ENCODE measurements at regions not wholly inside any gene's neighbourhood (a gene's known extent, or its start where the extent isn't known, plus 50 kb on each side); places are given as distances from the start of the nearest gene placed in this dataset.
A peak's percentile ranks its signal among the peaks of the same experiment; 100 is the strongest.

DNA sequence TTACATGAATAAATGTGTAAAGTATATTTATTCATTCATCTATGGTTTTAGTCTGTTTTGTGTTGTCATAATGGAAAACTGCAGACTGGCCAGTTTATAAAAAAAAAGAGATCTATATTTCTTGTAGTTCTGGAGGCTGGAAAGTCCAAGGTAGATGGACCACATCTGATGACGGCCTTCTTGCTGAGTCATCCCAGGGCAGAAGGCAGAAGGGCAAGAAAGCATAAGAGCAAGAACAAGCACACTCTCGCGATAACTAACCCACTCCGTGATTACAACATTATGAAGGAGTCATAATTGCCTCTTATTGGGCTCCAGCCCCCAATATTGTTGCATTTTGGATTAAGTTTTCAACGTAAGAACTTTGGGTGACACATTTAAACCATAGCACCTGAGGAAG, 180.4 kb upstream of the DAB2 start:
- ATAC-seq = no peak
- DNase-seq (ENCODE audit: low spot score) = no peak
- intact Hi-C loops (cut with DNase I) = no loop called here

- no peak for DNase-seq (ENCODE audit: low spot score)
- intact Hi-C loops (cut with DNase I) = no loop called here
- ATAC-seq = peak; percentile 51
These were observed 179.7 kb upstream of the DAB2 start for GRCh38 chr5:39604491-39604890.

GRCh38 chr5:39599721-39600431, 175.1 kb upstream of the DAB2 start:
- intact Hi-C loops (cut with DNase I) = loop anchor here (5.0 kb wide), 1 partner anchor 1087 kb away; no protein-coding TSS in a partner anchor
- DNase-seq (ENCODE audit: low spot score) (no peak), ATAC-seq (peak; percentile 30)

DNA sequence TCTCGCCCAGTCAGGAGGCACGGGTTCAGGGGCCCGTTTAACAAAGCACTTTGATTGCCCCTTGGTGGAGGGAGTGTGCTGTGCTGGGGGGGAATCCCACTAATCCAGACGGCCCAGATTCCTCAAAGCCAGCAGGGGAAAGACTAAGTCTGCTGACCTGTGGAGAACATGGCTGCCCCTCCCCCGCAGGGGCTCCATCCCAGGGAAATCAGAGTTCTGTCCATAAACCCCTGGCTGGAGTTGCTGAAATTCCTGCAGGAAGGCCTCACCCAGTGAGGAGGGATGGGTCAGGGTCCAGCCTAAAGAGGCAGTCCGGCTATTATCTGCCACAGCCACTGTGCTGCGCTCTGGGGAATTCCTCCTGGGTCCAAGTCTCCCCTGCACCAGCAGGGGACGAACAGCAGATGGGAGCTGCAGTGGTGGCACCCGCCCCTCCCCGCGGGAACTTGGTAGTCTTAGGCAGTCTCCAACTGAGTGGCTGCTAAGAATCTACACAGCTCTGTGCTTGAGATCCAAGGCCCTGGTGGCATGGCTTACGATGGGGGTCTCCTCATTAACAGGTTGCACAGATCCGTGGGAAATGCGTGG, 174.0 kb upstream of the DAB2 start:
- intact Hi-C loops (cut with DNase I) = loop anchor here (5.0 kb wide), 1 partner anchor 1089 kb away; no protein-coding TSS in a partner anchor
- peak; percentile 15 for ATAC-seq
- DNase-seq (ENCODE audit: low spot score) = no peak

DNA sequence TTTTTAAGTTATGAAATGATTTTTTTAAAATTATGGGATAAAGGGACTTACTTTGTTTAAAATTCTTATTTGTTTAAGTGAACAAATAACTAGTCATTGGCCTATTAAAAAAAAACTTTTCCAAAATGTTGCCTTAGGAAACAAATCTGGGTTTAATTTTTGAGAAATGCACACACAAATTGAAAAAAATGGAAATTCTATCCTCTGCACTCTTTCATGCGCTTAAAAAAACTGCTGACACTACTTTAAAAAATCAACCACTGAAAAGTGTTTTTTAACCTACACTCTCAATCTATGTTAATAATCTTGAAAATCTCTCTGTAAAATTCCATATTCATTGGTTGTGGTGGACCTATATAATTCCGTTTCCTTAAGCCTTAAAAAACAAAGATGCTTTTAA, 163.4 kb upstream of the DAB2 start:
- intact Hi-C loops (cut with DNase I) = no loop called here

DNA sequence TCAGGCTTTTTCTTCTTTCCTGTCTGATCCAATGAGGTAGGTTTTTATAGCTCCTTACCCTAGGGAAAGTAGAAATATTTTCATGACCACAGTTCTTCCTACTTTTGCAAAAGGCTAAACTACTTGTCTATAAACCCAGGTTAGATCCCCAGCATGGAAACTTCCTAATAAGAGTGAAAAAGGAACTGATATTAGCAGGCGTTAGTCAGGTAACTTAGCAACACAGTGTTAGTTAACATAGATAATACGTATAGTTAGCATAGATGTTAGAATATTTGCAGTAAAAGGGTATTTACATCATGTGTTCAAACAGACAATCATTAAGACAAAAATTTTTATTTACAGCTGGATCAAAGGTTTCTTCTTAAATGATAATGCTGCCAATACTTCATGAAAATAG, 162.9 kb upstream of the DAB2 start:
- DNase-seq (ENCODE audit: low spot score) (no peak), ATAC-seq (no peak)
- intact Hi-C loops (cut with DNase I) = no loop called here

More for the DNA sequence above, 163.4 kb upstream of the DAB2 start:
- no peak for ATAC-seq
- DNase-seq (ENCODE audit: low spot score) = no peak

- ATAC-seq = no peak
- no peak for DNase-seq (ENCODE audit: low spot score)
- intact Hi-C loops (cut with DNase I) = no loop called here
These were observed 161.4 kb upstream of the DAB2 start for GRCh38 chr5:39586185-39586584.

DNA sequence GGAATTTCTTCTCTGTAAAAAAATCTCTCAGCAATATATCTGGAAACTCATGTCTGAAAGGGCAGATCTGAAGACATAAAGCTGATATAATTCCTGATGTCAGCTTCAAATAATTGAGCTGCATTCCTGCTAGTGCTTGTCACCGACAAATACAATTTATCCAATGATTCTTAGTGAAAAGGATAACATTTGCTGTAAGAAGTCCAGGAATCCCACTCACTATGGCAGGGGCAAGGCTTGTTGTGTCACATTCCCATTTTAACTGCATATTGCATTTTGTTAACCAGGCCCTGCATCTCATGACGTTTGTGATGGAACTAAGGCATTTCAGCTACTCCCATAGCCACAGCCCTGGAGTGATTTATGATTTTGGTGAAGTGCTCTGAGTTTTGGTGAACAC, 160.1 kb upstream of the DAB2 start:
- ATAC-seq (no peak), DNase-seq (ENCODE audit: low spot score) (no peak)
- intact Hi-C loops (cut with DNase I) = no loop called here

DNA sequence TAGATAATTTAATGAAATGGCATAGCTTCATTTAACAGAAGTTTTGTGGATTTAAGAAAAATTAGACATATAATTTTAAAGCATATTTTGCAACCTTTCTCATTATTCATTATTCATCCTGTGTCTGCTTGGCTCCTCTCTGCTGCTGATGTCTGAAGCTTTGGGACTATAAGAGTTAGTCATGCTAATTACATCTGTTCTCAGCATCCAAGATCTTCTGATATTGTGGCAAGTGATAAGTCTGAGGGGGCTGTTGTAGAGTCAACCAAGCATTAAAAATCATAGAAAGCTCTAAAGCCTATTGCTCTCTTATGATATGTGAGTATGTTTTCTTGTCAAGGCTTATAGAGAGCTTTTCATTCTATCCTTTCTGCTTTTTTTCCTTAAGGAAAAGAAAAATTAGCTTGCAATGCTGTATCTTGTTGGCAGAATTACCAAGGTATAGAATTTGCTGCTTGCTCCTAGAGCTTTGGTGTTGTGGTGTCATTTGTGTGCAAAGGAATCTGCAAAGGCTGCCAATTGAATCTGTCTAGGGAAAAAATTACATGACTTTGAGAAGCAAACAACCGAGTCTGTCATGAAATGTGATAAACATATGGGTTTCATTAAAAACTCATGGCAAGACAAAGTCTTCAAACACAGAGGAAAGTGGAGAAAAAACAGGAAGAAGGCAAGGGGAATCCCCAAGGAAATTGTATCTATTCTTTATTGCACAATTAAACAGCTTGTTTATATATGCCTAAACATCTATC, 156.1 kb upstream of the DAB2 start:
- no peak for DNase-seq (ENCODE audit: low spot score)
- intact Hi-C loops (cut with DNase I) = no loop called here
- ATAC-seq = peak; percentile 86

DNA sequence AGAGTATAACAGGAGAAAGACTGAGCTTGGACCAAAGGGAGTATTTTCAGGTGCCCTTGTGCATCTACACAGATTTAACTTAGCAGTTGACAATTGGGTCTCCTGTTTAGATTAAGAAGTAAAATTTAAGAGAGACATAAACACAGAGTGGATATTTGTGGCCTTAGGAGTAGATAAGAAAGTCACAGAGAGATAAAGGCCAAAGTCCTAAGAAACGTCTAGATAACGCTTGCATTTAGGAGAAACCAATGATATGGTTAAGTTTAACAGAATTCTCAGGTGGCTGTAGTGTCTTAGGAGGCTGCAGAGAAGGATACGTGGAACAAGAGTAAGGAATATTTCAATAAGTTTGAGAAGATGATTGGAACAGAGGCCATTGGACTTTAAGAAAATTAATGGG, 155.0 kb upstream of the DAB2 start:
- DNase-seq (ENCODE audit: low spot score) = no peak
- ATAC-seq = no peak
- intact Hi-C loops (cut with DNase I) = no loop called here

DNA sequence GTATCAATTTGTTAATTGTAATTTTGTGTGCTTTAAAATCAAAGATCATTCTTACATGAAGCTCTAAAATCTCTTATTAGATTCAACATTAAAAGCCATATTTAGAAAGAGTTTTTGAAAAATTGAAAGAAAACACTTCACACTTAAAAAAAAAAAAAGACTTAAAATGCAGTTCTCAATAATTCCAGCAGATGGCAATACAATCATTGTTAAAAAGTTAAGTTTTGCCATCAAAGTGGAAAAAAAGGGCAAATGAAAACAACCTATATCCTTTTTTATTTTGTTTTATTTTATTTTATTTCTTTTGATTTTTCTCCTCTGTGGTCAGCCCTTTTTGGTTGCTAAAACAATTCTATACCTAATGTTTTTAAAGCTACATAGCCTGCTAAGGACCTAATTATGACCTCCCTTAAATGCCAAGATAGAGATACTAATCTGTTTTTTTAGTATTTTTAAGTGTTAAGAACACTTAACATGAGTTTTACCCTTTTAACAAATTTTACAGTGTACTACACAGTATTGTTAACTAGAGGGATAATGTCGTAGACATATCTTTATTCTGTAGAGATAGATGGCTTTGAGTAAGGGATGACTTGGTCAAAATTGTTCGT, 154.2 kb upstream of the DAB2 start:
- intact Hi-C loops (cut with DNase I) = no loop called here
- ATAC-seq (no peak), DNase-seq (ENCODE audit: low spot score) (no peak)

- ATAC-seq = no peak
- no peak for DNase-seq (ENCODE audit: low spot score)
- intact Hi-C loops (cut with DNase I) = no loop called here
These were observed 152.7 kb upstream of the DAB2 start for GRCh38 chr5:39577529-39577928.

DNA sequence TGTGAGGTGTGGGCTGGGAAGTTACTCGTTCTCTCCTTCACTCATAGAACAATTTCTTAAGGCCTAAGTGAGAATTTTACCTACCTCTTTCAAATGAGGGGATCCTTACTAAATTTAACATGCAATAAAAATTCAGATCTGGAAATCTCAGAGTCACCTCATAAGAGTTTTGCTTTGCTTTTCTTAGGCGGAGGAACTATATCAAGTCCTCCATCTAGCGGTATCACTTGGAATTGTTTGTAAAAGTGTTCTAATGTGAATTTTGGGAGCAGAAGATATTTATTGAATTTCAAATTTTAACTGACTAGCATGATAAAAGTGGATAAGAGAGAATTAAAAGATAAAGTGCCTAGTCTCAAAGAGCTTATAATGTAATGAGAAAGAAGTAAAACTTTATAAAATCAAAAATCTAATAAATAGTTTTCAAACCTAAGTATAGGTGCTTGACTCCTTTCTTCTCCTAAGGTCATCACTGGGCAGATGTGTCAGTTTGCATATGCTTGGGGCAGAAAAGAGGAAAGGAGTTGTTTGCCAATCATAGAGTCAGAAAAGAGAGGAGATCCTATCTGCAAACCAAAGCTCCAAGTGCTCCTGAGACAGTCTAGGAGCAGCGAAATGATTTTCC, 145.7 kb upstream of the DAB2 start:
- ATAC-seq (no peak), DNase-seq (ENCODE audit: low spot score) (no peak)
- intact Hi-C loops (cut with DNase I) = no loop called here

GRCh38 chr5:39569857-39570256, 145.1 kb upstream of the DAB2 start:
- intact Hi-C loops (cut with DNase I) = no loop called here
- ATAC-seq (no peak), DNase-seq (ENCODE audit: low spot score) (no peak)

GRCh38 chr5:39566891-39567290, 142.1 kb upstream of the DAB2 start:
- intact Hi-C loops (cut with DNase I) = no loop called here
- ATAC-seq (no peak), DNase-seq (ENCODE audit: low spot score) (no peak)

DNA sequence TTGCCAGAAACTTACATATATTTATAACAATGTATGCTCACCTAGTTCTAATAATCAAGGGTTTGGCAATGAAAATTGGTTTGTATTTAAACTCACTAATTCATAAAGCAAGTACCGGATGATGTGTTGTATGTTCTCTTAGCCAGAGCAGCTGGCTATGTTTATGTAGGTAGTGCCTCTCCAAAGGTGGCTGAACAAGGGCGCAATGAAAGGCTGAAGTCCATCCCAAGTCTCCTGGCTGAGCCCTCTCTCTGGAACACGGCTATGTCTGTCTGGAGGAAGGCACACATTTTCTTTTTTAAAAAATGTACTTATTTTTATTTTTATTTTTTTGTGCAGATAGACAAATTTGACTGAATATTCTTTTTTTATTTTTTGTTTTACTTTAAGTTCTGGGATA, 141.2 kb upstream of the DAB2 start:
- intact Hi-C loops (cut with DNase I) = no loop called here
- no peak for DNase-seq (ENCODE audit: low spot score)

DNA sequence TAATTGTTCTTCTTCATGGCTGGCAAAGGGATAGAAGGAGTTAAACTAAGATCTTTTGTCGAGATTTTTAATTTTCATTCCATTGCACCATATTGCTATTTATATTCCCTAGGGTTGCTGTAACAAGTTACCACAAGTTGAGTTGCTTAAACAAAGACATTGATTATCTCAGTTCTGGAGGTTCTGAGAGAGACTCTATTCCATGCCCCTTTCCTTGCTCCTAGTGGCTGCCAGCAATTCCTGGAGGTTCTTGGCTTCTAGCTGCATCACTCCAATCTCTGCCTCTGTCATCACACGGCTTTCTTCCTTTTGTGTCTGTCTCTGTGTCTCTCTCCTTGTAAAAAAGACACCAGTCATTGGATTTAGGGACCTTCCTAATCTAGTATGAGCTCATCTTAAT, 136.6 kb upstream of the DAB2 start:
- no peak for ATAC-seq
- intact Hi-C loops (cut with DNase I) = no loop called here
- DNase-seq (ENCODE audit: low spot score) = no peak

More for the DNA sequence above, 141.2 kb upstream of the DAB2 start:
- no peak for ATAC-seq

DNA sequence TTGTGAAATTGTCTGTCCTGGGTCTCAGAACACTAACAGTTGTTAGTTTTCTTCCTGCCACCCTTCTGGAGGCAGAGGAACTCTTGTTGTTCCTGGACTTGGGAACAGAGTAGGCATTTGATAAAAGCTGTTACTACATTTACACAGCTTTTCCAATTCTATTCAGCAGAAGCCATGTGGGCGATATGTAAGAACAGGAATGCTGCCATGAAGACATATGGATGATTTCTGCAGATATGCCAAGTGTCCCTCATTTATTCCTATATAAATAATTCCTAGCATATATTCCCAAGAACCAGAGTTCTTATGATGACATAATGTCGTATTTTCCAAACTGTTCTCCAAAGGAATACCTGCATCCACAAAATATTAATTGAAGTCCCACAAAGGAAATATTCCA, 135.9 kb upstream of the DAB2 start:
- no peak for DNase-seq (ENCODE audit: low spot score)
- ATAC-seq = no peak
- intact Hi-C loops (cut with DNase I) = no loop called here

DNA sequence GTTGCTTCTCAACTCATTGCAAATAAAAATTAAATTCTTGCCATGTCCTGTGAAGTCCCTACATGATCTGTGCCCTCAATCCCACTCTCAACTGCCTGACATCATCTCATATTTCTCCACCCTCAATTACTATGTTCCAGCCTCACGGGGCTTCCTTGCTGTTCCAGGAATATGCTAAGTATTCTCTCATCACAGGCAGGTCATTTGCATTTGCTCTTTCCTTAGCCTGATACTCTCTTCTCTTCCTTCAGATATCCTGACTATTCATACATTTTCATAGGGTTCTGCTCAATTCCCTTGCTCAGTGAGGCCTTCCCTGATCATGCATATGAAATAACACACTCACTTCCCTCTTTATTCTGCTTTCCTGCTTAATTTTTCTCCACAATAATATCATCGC, 135.1 kb upstream of the DAB2 start:
- DNase-seq (ENCODE audit: low spot score) = no peak
- ATAC-seq = no peak
- intact Hi-C loops (cut with DNase I) = loop anchor here (10.0 kb wide), 1 partner anchor 185 kb away; no protein-coding TSS in a partner anchor
